Kidney tubule cell (primary cell): ENCODE measurements at regions not wholly inside any gene's neighbourhood (a gene's known extent, or its start where the extent isn't known, plus 50 kb on each side); places are given as distances from the start of the nearest gene placed in this dataset.
A peak's percentile ranks its signal among the peaks of the same experiment; 100 is the strongest.
"Not testable (repeated sequence)": the region's sequence is repeated elsewhere in the genome, so short reads cannot be mapped to it uniquely, and the experiment has no call there.

ENCODE experiments used
- DNase-seq: peaks from one replicate; pipeline ENCODE4 v3.0.0-alpha.2; 2018; ENCODE audit warnings: low spot score

DNA sequence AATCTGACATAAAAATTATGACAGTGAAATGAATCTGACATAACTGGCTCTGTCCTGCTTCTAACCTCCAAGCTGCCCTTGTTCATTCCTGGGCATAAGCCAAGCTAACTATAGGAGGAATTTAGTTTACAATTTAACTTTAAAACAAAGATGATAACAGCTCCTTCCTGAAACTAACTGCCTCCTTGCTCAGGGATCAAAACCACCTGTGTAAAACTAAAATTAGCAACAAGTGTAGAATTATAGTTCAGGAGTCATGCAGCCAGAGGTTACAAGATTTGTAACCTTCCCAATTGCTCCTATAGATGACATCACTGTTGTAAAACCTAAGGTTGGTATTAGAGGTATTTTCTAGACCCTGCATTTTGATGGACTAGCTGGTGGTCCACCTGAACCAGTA lies 256.4 kb upstream of the POM121L12 start:
- DNase-seq: peak; percentile 32

DNA sequence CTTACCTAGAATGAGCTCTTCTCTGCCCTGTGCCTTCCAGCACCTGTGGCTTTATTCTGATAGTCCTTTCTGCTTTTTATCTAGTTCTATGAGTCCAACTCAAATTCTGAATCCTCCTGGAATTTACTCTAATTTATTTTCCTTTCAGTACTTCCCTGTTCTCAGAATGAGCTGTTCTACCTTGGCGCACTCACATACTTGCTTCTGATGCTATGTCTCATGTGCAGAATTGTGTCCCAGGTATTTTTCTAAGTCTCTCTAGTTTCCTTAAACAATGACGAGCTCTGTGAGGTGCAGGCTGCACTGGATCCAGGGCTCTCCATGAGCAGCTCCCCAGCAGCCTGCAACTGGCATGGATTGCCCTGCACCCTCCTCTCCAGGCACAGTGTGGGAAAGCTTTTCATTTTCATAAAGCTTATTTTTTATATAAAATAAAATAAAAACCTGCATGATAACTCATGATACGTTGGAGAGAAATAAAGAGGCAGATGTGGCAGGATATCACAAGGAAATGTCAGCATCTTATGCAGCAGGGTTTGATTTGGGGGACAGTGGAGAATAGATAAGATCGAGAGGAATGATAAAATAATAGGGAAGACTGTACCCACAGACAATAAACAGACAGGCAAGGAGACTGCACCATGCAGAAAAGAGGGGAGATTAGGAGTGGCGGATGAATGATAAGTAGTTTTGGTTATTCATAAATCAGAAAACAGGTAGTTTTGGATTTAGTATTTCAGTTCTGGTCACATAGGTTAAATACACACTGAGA lies 258.2 kb upstream of the POM121L12 start:
- peak; percentile 66 for DNase-seq

GRCh38 chr7:52775876-52776275 lies 259.6 kb upstream of the POM121L12 start:
- DNase-seq: no peak

GRCh38 chr7:52771177-52771576 lies 264.3 kb upstream of the POM121L12 start:
- no peak for DNase-seq

DNA sequence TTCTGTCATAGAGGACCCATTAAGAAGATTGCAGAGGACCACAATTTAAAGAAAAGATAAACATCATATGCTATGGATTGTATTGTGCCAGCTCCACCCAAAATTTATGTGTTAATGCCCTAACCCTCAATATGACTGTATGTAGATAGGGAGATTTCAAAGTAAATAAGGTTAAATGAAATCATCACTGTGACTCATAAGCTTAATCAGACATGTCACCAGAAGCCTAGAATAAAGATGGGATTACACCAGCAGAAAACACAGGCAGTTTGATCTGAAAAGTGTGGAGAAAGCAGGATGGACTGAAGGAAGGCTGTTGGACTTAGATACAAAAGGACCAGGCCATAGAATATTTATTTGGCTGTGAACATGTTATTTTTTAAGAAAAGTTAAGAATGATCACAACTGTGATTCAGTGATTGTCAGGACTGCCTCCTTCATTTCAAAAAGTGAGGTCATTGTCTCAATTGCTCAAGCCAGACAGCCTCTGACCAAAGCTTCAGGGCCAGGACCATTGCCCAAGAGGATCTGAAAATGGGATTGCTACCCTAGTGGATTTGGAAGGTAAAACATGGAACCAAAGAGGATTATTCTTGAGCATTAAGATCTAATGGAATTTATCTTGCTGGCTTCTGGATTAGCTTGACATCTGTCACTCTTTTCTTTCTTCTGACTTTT lies 270.8 kb upstream of the POM121L12 start:
- DNase-seq: peak; percentile 69

DNA sequence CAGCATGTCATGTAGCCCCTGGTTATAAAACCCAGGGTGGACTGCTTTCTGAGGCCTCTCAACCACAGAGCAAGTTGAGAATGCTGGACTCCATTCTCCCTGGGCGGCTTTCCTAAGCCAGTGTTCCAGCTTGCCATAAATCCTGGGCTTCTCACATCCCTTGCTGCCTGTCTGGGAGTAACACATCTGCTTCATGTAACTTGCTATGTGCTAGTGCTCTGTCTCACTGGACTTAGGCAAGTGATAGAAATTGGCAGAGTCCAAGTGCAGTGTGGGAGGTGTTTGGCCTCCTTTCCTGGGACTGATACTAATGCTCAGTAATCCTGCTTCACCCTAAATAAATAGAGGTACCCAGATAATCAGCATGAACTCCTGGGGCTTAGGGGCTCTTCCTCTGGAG lies 277.1 kb upstream of the POM121L12 start:
- no peak for DNase-seq

DNA sequence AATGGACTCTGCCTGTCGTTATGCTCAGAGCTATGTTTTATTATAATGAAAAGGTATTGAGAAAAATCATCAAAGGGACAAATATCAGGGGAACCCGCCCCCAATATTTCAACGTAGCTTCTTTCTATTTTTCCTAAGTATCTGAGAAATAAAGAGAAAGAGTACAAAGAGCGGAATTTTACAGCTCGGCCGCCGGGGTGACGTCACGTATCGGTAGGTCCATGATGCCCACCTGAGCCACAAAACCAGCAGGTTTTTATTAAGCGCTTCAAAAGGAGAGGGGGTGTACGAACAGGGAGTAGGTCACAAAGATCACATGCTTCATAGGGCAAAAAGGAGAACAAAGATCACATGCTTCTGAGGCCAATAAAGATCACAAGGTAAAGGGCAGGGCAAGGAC lies 281.6 kb upstream of the POM121L12 start:
- DNase-seq: no peak

DNA sequence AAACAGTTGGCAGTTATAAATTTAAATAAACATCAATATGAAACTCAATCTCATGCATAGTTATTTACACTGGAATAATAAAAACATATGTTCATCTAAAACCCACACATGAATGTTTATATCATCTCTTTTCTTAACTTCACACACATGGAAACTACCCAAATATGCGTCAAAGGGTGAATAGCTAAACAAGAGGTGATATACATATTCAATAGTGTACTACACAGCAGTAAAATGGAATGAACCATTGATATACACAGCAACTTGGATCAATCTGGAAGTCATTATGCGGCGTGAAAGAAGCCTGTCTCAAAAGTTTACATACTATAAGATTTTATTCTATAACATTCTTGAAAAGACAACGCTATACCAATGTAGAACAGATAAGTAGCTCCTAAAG lies 282.5 kb upstream of the POM121L12 start:
- DNase-seq: no peak

DNA sequence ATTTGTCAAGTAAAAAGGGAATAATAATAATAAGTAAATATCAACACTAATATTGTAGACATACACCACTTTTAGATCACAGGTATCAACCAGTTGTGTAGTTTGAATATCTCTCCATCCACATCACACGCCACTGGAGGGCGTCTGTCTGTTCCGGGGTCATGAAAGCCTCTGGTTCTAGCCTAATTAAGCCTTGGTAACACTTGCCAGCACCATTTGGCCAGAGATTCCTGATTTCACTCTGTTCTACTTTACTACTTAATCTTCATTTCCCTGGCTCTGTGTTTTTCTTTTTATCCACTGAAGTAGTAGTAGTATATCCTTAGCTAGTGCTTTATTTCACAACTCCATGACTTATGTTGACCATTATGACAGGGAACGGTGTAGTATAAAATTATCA lies 285.6 kb upstream of the POM121L12 start:
- peak; percentile 2 for DNase-seq

- no peak for DNase-seq
Observed at GRCh38 chr7:52747817-52748216, 287.6 kb upstream of the POM121L12 start.

DNA sequence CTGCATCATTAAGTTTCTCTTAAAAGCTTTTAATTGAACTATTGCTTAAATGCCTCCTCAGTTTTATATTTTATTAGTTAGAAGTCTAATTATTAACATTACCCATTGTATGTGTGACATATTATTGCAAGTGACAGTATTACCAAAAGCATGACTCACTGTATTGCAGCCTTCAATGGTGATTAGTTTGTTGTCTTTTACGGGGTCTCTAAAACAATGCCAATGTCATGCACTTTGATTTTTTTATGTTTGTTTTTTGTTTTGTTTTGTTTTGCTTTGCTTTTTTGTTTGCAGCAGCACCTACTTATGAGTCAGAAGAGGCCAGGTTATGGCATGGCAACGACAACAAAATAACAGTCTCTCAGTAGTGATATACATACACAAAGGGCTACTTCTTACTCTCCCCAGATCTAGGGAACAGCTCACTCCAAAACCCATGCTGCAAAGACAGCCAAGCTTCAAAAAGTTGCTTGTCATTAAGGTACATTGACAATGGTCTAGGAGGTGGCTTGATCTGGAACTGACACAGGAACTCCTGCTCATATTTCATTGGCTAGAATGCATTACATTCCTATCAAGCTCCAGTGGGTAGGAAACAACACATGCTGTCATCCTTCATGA lies 293.7 kb upstream of the POM121L12 start:
- DNase-seq: peak; percentile 23

GRCh38 chr7:52735656-52736055 lies 299.8 kb upstream of the POM121L12 start:
- no peak for DNase-seq

DNA sequence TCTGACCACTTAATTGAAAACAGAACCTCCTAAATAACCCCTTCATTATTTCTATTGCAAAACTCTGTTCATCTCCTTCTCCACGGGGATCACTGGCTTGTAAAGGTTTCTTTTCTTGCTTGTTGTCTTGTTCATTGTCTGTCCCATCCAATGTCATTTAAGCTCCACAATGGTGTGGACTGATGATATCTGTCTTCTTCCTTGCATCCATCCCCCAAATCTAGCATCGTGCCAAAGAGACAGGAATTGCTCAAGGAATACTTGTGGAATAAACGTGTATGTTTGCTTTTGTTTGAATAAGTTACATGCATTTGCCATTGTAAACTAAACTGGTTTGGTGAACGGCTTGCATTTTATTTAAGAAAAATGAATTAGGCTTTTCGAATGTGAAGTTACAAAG lies 306.8 kb upstream of the POM121L12 start:
- not testable (repeated sequence) for DNase-seq

- DNase-seq: no peak
Observed at GRCh38 chr7:52727632-52728031, 307.8 kb upstream of the POM121L12 start.

DNA sequence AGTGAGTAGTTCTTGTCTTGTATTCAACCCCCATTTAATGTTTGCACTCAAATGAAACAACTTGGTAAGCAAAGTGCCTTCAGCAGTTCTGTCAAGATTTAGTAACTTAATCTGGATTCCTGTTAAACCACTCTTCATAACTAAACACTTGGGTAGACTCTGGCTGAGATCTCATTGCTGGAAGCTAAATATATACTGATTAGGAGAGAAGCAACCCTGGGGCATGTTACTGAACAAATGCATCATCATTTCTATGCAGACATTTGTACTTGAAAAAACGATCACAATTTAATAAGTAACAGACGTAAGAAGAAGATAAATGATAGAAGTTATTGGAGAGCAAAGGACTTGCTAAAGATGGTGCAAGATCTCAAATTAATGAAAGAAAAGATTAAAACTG lies 308.4 kb upstream of the POM121L12 start:
- DNase-seq: no peak

DNA sequence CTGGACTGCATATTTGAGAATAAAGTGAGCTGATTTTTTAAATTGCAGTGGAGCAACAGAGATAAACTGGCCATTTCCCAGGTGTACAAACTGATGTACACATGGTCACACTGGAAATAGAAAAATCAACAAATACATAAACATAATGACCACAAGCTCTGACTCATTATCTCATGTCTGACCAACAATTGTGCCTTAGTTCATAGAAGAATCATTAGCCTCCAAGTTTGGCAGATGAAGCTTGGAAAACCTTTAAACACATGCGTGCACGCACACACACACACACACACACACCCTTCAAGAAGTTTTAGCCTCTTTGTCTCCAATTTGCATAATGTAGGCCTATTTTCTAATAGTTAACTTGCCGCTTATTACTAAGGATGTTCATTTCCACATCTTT lies 308.9 kb upstream of the POM121L12 start:
- DNase-seq: peak; percentile 21

- DNase-seq: no peak
Observed at GRCh38 chr7:52723606-52724005, 311.8 kb upstream of the POM121L12 start.

GRCh38 chr7:52720856-52721255 lies 314.6 kb upstream of the POM121L12 start:
- DNase-seq: no peak

- DNase-seq: no peak
Observed at GRCh38 chr7:52719677-52720076, 315.8 kb upstream of the POM121L12 start.

GRCh38 chr7:52715701-52716100 lies 319.7 kb upstream of the POM121L12 start:
- DNase-seq: peak; percentile 15

DNA sequence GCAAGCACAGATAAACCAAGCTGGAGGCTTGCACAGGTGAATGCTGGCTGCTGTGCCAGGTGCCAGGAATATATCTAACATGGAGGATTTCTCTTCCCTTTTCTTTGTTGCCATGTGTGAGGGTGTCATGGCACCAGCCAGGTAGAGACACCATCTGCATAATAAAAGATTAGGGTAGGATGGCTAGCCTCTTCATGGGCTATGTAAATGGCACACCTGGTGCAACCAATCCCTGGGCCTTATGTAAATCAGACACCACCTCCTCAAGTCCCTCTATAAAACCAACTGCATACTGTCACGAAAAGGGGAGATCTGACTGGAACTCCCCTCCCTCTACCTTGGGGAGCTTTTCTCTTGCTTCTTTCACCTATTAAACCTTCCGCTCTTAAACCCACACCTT lies 322.5 kb upstream of the POM121L12 start:
- no peak for DNase-seq

- DNase-seq: no peak
Observed at GRCh38 chr7:52711951-52712350, 323.5 kb upstream of the POM121L12 start.

DNA sequence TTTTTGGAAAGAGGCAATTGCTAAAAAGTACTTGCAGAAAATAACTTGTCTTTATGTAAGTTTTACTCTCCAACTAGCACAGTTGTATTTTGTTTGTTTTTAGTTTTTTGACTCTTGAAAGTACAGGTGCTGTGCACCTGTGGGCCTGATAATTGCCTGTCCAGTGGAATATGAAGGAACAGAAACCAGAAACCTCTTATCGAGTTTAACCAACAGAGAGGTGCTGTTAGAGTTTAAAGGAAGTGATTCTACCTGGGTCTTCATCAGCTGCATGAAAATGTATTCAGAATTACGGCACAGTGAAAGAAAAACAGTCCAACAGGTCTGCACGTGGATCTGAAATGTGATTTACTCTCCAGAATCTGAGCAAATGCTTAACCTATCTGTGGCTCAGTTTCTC lies 326.6 kb upstream of the POM121L12 start:
- DNase-seq: no peak
